Peyer's patch (tissue), 4 donors: ENCODE measurements at regions not wholly inside any gene's neighbourhood (a gene's known extent, or its start where the extent isn't known, plus 50 kb on each side); places are given as distances from the start of the nearest gene placed in this dataset.

Experiments
- CTCF ChIP-seq, 6 experiments: fragments of 450-650 bp in 4 of 6; fragments of 200-600 bp in 2 of 6; sonication (generic) in 1 of 6; IDR thresholded peaks; one replicate each; pipeline ENCODE4 v1.5.1; 2017 to 2019; ENCODE audit warnings: antibody characterized with exemption in 6 of 6, mild to moderate bottlenecking in 3 of 6, moderate library complexity in 1 of 6
- POLR2A ChIP-seq, 2 donors: fragments of 450-650 bp; IDR thresholded peaks; one replicate each; pipeline ENCODE4 v1.5.1; 2017; ENCODE audit warnings: antibody characterized with exemption in 2 of 2, mild to moderate bottlenecking in 2 of 2, moderate library complexity in 2 of 2

GRCh38 chr1:222370081-222370912, 177.6 kb downstream of the HHIPL2 start:
- TF ChIP-seq CTCF (IDR thresholded peaks at IDR 0.05) (no peak), POLR2A (IDR thresholded peaks at IDR 0.05) (no peak)
